GM19328 (cell line): ENCODE measurements at regions not wholly inside any gene's neighbourhood (a gene's known extent, or its start where the extent isn't known, plus 50 kb on each side); places are given as distances from the start of the nearest gene placed in this dataset.
"Not testable (repeated sequence)": the region's sequence is repeated elsewhere in the genome, so short reads cannot be mapped to it uniquely, and the experiment has no call there.

Experiments
- ATAC-seq: cut with Tn5 transposase; IDR thresholded peaks from one replicate; pipeline ENCODE4 v1.9.1; 2021; ENCODE audit warnings: mild to moderate bottlenecking, moderate library complexity; ENCODE audit not compliant: unreplicated experiment

DNA sequence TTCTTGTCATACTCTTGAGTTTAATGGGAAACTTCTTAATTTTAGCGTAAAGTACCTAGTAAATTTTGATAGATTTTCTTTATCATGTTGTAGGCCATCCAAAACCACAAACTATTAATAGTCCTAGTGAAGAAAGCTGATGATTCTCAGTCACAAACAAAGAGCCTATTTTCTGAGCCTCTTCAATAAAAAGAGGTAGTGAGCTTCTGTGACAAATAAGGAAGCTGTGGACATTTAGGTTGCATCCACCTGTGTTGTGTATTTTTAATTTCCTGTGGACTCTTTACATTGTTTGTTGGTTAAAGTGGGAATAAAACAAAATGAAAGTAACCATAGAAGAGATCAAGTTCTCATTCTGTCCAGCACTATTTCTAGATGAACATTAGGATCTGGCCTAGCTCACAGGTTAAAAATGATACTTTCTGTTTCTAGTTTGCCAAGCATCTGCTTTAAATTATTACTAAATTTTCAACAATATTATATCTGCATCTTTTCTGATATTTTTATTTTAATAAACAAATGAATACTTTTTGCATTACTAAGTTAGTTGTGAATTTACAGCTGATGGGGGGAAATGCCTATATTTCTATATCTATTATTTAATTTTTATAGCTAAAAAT, 702.2 kb upstream of the ADGRL4 start:
- no peak for ATAC-seq

GRCh38 chr1:79705218-79705617, 698.7 kb upstream of the ADGRL4 start:
- no peak for ATAC-seq

DNA sequence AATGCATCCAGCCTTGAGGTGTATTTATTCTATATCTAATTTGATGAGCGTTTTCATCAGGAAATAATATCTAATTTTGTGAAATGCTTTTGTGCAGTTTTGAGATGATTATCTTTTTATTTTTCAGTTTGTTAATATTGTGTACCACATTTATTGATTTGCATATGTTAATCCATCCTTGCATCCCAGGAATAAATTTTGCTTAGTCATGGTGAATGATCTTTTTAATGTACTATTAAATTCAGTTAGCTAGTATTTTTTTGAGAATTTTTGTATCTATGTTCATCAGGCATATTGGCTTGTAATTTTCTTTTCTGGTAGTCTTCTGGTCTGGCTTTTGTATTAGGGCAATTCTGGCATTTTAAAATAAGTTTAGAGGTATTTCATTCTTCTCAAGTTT, 697.5 kb upstream of the ADGRL4 start:
- no peak for ATAC-seq

DNA sequence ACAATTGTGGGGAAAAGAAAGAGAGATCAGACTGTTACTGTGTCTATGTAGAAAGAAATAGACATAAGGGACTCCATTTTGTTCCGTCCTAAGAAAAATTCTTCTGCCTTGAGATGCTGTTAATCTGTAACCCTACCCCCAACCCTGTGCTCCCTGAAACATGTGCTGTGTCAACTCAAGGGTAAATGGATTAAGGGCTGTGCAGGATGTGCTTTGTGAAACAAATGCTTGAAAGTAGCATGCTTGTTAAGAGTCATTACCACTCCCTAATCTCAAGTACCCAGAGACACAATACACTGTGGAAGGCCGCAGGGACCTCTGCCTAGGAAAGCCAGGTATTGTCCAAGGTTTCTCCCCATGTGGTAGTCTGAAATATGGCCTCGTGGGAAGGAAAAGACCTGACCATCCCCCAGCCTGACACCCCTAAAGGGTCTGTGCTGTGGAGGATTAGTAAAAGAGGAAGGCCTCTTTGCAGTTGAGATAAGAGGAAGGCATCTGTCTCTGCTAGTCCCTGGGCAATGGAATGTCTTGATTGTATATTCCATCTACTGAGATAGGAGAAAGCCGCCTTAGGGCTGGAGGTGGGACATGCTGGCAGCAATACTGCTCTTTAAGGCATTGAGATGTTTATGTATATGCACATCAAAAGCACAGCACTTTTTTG, 695.9 kb upstream of the ADGRL4 start:
- ATAC-seq = not testable (repeated sequence)

GRCh38 chr1:79695138-79695537, 688.6 kb upstream of the ADGRL4 start:
- ATAC-seq = peak; percentile 75

DNA sequence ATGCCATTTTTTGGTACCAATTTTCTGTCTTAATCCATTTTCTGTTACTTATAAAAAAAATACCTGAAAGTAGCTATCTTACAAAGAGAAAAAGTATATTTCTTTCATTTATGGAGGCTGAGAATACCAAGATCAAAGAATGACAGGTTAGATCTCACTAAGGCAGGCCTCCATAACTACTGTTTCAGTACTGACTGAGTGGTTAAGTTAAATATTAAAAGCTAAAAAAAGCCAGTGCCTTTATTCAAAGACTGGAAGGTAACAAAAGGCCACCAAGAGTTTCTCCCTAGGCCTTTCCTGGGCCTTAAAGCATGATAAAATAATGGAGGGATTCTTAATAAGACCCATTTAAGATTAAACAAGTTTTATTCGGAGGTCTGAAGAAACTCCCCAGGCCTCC, 687.7 kb upstream of the ADGRL4 start:
- ATAC-seq = no peak

GRCh38 chr1:79693441-79694114, 687.0 kb upstream of the ADGRL4 start:
- ATAC-seq = no peak

DNA sequence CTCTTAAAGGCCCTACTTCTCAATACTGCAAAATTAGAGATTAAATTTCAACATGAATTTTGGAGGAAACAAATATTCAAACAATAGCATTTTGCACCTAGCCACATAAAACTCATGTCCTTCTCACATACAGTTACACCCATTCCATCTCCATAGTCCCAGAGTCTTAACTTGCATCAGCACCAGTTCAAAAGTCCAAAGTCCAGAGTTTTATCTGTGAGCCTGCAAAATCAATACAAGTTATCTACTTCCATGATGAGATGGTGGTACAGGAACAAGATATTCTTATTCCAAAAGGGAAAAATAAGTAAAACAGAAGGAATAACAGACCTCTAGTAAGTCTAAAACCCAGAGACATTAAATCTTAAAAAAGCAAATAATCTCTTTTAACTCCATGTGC, 686.0 kb upstream of the ADGRL4 start:
- ATAC-seq = no peak

DNA sequence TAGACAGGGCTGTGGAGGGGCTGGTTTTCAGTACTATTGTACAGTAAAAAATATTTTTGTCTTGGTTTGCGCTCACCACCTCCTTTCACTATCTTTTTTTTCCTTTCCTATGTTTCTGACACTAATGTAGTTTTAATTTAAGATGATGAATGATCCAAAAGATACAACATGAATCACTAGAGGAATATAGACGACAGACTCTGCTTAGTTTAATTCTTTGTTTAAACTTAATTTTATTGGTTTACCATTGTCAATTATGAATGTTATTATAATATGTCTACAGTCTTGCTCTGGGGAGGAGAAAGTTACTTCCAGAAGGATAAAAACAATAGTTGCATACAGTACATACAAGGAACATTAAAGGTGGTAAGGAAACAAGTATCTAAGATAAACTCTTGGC, 682.4 kb upstream of the ADGRL4 start:
- ATAC-seq = no peak

GRCh38 chr1:79683420-79683819, 676.9 kb upstream of the ADGRL4 start:
- ATAC-seq = no peak

DNA sequence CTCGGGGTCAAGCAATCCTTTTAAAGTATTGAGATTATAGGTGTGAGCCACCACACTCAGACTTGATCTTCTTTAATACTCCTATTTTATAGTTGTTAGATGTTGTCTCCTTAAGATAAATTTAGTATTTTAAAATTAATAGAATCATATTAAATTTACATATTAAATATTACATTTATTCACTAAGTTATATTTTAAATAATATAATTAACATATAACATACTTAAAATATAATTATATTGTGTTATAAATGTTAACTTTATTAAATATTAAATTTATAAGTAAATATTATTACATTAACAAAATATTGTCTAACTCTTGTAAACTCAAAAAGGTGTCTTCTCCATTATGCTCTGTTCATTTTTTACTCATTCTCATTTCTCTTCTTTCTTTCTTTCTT, 675.9 kb upstream of the ADGRL4 start:
- no peak for ATAC-seq

- no peak for ATAC-seq
These were observed 674.9 kb upstream of the ADGRL4 start for GRCh38 chr1:79681382-79681781.

DNA sequence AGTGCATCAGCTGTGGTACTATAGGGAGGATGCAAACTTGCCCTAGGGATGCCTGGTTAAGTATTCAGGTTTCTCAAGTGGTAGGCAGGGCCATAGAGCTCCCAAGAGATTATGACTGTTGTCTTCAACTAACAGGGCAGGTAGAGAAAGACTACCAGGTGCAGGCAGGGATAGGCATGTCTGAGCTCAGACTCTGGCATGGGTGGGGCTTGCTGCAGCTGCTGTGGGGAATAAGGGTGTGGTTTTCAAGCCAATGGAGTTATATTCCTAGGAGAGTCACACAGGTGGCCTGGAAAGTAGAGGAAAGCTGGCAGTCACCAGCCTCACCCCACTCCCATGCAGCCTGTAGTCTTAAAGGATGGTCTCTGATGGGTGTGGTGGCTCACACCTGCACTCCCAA, 673.4 kb upstream of the ADGRL4 start:
- no peak for ATAC-seq

GRCh38 chr1:79667848-79668696, 661.5 kb upstream of the ADGRL4 start:
- peak; percentile 82 for ATAC-seq

GRCh38 chr1:79667166-79667565, 660.6 kb upstream of the ADGRL4 start:
- ATAC-seq = no peak

DNA sequence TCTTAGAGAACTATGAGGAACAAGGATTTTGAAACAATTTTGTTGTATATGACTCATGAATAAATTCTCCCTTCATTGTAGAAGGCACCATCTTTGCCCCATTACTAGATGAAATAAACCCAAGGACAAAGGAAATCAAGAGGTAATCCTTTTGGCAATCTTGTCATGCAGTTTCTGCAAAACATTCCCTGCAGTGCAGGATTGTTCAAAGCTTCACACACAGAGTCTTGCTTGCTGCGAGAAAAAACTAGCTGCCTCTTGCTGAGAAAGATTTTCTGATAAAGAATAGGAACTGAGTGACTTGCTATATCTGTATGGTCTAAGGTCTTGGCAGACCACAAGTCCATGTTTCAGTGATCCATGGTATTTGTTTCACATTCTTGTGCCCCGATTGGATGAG, 657.4 kb upstream of the ADGRL4 start:
- ATAC-seq = no peak

DNA sequence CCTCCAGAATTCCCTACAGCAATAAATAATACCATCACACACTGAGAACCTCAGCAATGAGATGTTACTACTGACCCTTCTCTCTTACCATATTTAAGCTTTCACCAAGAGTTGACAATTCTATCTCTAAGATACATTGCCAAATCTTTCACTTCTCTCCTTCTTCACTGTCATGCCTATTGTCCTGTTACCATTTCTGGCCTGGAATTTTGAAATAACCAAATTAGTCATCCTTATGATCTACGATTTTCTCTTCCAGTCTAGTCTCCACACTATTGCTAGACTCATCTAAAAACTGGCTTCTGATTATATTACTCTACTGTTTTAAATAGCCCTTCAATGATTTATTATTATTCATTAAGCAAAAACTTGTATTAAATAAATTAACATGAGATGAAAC, 656.1 kb upstream of the ADGRL4 start:
- no peak for ATAC-seq

DNA sequence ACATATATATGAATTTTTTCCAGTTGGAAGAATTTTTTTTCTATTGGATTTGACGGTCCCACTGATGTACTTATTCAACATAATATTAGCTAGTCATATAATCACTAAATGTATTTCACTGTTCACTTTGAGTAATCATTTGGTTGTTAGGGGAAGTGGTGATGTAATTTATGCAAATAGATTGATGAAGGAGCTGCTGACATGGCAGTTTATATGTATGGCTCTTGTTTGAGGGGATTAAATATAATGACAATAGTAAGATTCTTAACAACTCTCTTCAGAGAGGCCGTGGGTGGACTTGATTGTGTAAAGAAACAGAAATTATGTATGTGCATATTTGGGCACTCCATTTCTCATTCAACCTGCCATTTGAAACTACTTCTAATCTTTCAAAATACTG, 653.6 kb upstream of the ADGRL4 start:
- no peak for ATAC-seq

DNA sequence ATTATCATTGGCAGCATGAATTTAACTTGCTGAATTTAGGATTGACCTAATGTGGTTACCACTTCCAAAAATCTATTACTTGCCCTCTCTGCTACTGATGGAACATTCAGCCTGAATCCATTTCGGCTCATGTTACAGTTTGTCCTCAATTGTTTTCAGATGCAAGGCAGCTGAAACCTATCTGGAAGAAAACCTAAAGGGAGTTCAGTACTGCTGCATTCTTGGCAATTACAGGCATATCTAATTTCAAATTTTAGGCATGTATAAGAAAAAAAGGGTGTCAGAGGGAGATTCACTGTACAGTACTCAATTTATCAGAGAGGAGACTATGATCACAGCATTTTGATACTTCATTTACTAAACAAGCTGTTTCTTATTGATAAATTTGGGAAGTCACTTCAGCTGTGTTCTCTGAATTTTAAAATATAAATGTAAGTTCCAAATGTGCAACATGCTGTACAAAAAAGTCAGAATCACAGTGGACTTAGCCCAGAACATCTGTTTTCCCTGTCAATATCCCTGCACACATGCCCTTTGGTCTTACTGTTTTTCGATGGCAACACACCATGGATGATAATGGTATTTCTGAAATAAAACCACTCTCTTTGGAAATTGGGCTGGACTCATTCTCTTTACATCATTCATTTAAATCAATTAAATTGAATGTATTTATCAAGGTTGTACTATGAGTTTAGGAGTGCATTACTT, 651.6 kb upstream of the ADGRL4 start:
- ATAC-seq = no peak

DNA sequence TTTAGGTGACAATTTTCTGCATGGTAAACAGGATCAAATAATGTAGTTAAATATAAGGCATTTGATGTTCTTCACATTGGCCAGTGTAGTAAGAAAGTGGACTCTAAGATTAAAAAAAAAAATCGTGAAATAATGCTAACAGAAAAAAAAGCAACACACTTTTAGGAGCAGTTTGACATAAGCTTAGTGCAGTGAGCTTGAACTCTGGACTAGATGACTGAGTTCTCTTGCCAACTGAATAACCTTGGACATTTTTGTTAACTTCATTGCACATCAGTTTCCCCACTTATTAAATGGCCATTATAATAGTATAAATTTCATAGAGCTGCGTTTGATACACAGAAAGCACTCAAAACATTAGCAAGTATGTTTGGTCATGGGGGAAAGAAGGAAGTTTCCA, 649.3 kb upstream of the ADGRL4 start:
- no peak for ATAC-seq

- no peak for ATAC-seq
These were observed 645.9 kb upstream of the ADGRL4 start for GRCh38 chr1:79652426-79652825.
